GM19328 (cell line): ENCODE measurements at regions not wholly inside any gene's neighbourhood (a gene's known extent, or its start where the extent isn't known, plus 50 kb on each side); places are given as distances from the start of the nearest gene placed in this dataset.
"Not testable (repeated sequence)": the region's sequence is repeated elsewhere in the genome, so short reads cannot be mapped to it uniquely, and the experiment has no call there.

ENCODE experiments used
- ATAC-seq: cut with Tn5 transposase; IDR thresholded peaks from one replicate; pipeline ENCODE4 v1.9.1; 2021; ENCODE audit warnings: mild to moderate bottlenecking, moderate library complexity; ENCODE audit not compliant: unreplicated experiment

GRCh38 chr6:51129043-51129442, 310.4 kb downstream of the TFAP2B start:
- no peak for ATAC-seq

- ATAC-seq: no peak
Observed at GRCh38 chr6:51137777-51138176, 319.1 kb downstream of the TFAP2B start.

- ATAC-seq: no peak
Observed at GRCh38 chr6:51139950-51140385, 321.3 kb downstream of the TFAP2B start.

DNA sequence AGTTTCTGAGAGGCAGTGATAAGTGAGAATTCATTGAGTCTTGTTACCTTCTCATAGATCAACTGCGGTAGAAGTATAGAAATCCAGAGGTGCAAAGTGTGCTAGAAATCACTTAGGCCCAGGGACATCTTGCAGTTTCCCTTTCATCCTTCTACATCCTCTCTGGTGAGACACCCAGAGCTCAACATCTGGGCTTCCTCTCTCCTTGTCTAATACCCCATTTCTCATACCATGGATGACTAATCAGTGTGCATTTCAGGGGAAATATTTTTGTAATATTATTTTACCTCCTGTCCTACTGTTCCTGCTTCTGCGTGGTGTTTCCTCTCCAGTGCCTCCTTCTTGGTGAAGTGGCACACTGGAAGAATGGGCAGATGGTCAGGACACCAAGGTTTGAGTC, 322.4 kb downstream of the TFAP2B start:
- ATAC-seq: no peak

GRCh38 chr6:51147756-51148155, 329.1 kb downstream of the TFAP2B start:
- ATAC-seq: no peak

- no peak for ATAC-seq
Observed at GRCh38 chr6:51152594-51152993, 333.9 kb downstream of the TFAP2B start.

GRCh38 chr6:51153109-51153508, 334.4 kb downstream of the TFAP2B start:
- ATAC-seq: no peak

DNA sequence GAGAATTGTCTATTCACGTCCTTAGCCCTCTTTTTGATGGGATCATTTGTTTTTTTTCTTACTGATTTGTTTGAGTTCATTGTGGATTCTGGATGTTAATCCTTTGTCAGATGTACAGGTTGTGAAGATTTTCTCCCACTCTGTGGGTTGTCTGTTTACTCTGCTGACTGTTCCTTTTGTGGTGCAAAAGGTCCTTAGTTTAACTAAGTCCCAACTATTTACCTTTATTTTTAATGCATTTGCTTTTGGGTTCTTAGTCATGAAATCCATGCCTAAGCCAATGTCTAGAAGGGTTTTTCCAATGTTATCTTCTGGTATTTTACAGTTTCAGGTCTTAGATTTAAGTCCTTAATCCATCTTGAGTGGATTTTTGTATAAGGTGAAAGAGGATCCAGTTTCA, 336.3 kb downstream of the TFAP2B start:
- not testable (repeated sequence) for ATAC-seq

- ATAC-seq: not testable (repeated sequence)
Observed at GRCh38 chr6:51159260-51159659, 340.6 kb downstream of the TFAP2B start.

- no peak for ATAC-seq
Observed at GRCh38 chr6:51161752-51162151, 343.1 kb downstream of the TFAP2B start.

- no peak for ATAC-seq
Observed at GRCh38 chr6:51163843-51164529, 345.3 kb downstream of the TFAP2B start.

- no peak for ATAC-seq
Observed at GRCh38 chr6:51166914-51167313, 348.2 kb downstream of the TFAP2B start.

GRCh38 chr6:51167468-51167867, 348.8 kb downstream of the TFAP2B start:
- no peak for ATAC-seq

GRCh38 chr6:51182827-51183226, 364.2 kb downstream of the TFAP2B start:
- ATAC-seq: no peak

GRCh38 chr6:51184046-51184445, 365.4 kb downstream of the TFAP2B start:
- no peak for ATAC-seq

- not testable (repeated sequence) for ATAC-seq
Observed at GRCh38 chr6:51193163-51193562, 374.5 kb downstream of the TFAP2B start.

- no peak for ATAC-seq
Observed at GRCh38 chr6:51199105-51199552, 380.5 kb downstream of the TFAP2B start.

- ATAC-seq: no peak
Observed at GRCh38 chr6:51199733-51200260, 381.1 kb downstream of the TFAP2B start.

DNA sequence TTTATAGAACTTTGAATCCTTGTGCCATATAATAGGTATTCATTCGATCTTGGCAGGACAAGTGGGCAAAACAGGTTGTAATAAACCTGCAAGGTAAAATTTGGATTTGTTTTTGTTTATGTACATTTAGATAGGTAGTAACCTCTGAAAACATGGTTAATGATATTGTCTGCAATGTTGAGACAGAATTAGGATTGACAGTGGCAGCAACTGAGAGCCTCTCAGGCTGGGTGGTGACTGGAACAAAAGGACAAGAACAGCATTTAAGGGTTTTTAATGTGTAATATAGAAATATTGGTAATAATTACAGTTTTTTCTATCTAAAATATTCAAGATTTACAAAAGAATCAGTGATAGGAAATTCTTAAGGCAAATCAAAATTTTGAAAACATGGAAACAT, 382.0 kb downstream of the TFAP2B start:
- no peak for ATAC-seq

DNA sequence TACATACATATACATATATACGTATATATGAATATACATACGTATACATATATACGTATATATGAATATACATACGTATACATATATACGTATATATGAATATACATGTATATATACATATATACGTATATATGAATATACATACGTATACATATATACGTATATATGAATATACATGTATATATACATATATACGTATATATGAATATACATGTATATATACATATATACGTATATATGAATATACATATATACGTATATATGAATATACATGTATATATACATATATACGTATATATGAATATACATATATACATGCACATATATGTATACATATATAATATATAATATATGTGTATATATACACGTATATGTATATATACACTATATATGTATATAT, 384.0 kb downstream of the TFAP2B start:
- ATAC-seq: not testable (repeated sequence)

DNA sequence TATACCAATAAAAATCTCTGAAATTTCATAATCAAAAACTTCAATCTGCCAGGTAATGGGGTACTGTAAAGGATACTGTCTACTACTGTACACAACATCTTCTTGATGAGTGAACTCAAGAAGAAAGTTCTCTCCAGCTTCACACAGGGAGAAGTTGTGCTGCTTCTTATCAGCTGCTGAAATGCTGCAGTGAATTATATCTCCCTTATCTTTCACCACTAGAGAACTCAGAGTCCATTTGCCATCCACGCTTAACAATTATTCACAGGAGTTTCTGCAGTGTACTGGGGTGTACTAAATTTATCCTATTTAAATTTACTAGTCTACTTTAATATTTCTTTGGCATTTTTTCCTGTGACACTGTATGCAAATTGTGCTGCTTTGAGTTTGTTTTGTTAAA, 384.8 kb downstream of the TFAP2B start:
- ATAC-seq: no peak

- ATAC-seq: not testable (repeated sequence)
Observed at GRCh38 chr6:51206686-51207085, 388.0 kb downstream of the TFAP2B start.

DNA sequence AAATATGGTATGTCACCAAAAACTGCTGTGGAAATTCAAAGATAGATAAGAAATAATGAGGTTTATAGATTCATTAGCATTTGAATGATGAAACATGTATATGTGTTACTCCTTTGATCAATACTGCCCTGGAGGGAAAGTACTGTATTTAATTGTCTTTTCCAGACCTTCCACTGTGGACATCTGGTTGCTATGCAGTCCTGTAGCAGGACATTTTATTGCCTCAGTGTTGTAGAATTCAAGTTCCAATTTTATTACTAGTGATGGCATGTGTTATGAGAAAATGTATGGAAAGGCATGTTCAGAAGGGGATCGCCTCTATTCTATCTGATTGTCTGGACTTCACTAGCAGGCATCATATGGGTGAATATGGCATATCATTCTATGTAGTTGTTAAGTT, 391.0 kb downstream of the TFAP2B start:
- ATAC-seq: no peak
